ENCODE measurements at regions not wholly inside any gene's neighbourhood (a gene's known extent, or its start where the extent isn't known, plus 50 kb on each side); places are given as distances from the start of the nearest gene placed in this dataset.

- Histone ChIP-seq H2BK20ac (ENCODE audit: low read length) (no peak overlapping the region), H4K91ac (replicated peaks; ENCODE audit: insufficient read length, low read length) (no peak overlapping the region), H3K56ac (replicated peaks; ENCODE audit: insufficient read length, low read depth, low read length) (no peak overlapping the region), H2BK120ac (replicated peaks; ENCODE audit: low read depth, low read length) (no peak overlapping the region), H2BK5ac (ENCODE audit: low read depth, low read length) (no peak overlapping the region), H3K27ac (ENCODE audit: low read depth, low read length) (no peak overlapping the region), H3K9ac (replicated peaks in 1 of 4; ENCODE audit: extremely low read depth in 1 of 4, low read depth in 3 of 4, low read length in 3 of 4) (no peak overlapping the region), H2BK15ac (ENCODE audit: low read length) (no peak overlapping the region), H4K5ac (ENCODE audit: insufficient read length, low read depth, low read length) (no peak overlapping the region), H3K18ac (ENCODE audit: extremely low read depth, low read length) (no peak overlapping the region), H4K8ac (ENCODE audit: extremely low read depth, insufficient read depth, low read length) (no peak overlapping the region), H3K4me1 (replicated peaks in 1 of 4; ENCODE audit: control insufficient read depth in 3 of 4, insufficient read depth in 4 of 4, low read length in 3 of 4) (no peaks in the 10 kb centered on the region), H3K4ac (replicated peaks; ENCODE audit: insufficient read length, low read depth, low read length) (no peak overlapping the region), H3K23me2 (ENCODE audit: low read depth, low read length) (no peaks in the 10 kb centered on the region), H3K36me3 (ENCODE audit: control insufficient read depth in 2 of 4, insufficient read depth in 4 of 4, low read length in 3 of 4) (no peaks in the 10 kb centered on the region), H2AFZ (ENCODE audit: low read length) (no peak overlapping the region), H3K14ac (ENCODE audit: insufficient read length) (no peak overlapping the region), H4K20me1 (replicated peaks in 1 of 2; ENCODE audit: control insufficient read depth in 1 of 2, insufficient read depth in 2 of 2, low read length in 2 of 2) (no peaks in the 10 kb centered on the region), H3K27me3 (replicated peaks in 1 of 4; ENCODE audit: control insufficient read depth in 3 of 4, extremely low read depth in 1 of 4, insufficient read depth in 3 of 4, low read length in 3 of 4) (no peaks in the 10 kb centered on the region), H2AK5ac (ENCODE audit: low read depth, low read length) (no peak overlapping the region), H2BK12ac (ENCODE audit: low read depth, low read length) (no peak overlapping the region), H3K9me3 (ENCODE audit: insufficient read depth in 2 of 2, low read depth in 1 of 2, low read length in 1 of 2) (no peaks in the 10 kb centered on the region), H3K4me2 (ENCODE audit: insufficient read depth in 1 of 2, low read depth in 2 of 2, low read length in 2 of 2) (no peak overlapping the region), H3K79me2 (ENCODE audit: control insufficient read depth in 1 of 2, insufficient read depth in 2 of 2, low read length in 2 of 2) (no peaks in the 10 kb centered on the region), H3K4me3 (ENCODE audit: extremely low read depth in 1 of 4, insufficient read depth in 2 of 4, low read depth in 3 of 4, low read length in 4 of 4) (no peak overlapping the region), H3K23ac (ENCODE audit: insufficient read length) (no peak overlapping the region), H3K79me1 (ENCODE audit: low read depth, low read length) (no peaks in the 10 kb centered on the region)
- no peak for DNase-seq (ENCODE audit: low read depth in 1 of 2, low spot score in 2 of 2)
- ChIA-PET CTCF (ENCODE audit: partially characterized antibody) (interaction anchor here (1.0 to 1.4 kb wide), 5 partner anchors 15 to 496 kb away, joined by 3 to 4 read pairs (median 3); partner anchors contain the start of gene CCBE1), POLR2A (ENCODE audit: partially characterized antibody) (interaction anchor here (1.6 kb wide), 1 partner anchor 54 kb away, joined by 6 read pairs; the partner anchor contains the start of gene PMAIP1)
- no peak for FAIRE-seq
- 90% methylated on average over 2 of the region's 2 CpGs; no CpG with 5 or more reads in 1 of the 2 experiments for WGBS, 2 experiments (ENCODE audit: extremely low coverage in 1 of 2, insufficient coverage in 1 of 2, insufficient read length in 1 of 2, insufficient replicate concordance in 2 of 2, low coverage in 1 of 2, low lambda C conversion rate in 2 of 2, missing lambda C conversion rate in 1 of 2)
- TF ChIP-seq HDAC6 (IDR thresholded peaks at IDR 0.05; ENCODE audit: low read depth, low read length) (no peak), TCF12 (IDR thresholded peaks at IDR 0.05; ENCODE audit: low read depth, low read length) (no peak), MAX (IDR thresholded peaks at IDR 0.05) (no peak), SAP30 (IDR thresholded peaks at IDR 0.05; ENCODE audit: insufficient read depth, insufficient replicate concordance, low read length) (no peak), RBBP5 (IDR thresholded peaks at IDR 0.05; ENCODE audit: borderline replicate concordance, low read depth, low read length) (no peak)
These were observed 55.0 kb downstream of the PMAIP1 start for GRCh38 chr18:59954755-59955156.

Measured in H1 (cell line).